ENCODE measurements at regions not wholly inside any gene's neighbourhood (a gene's known extent, or its start where the extent isn't known, plus 50 kb on each side); places are given as distances from the start of the nearest gene placed in this dataset.
"Not testable (repeated sequence)": the region's sequence is repeated elsewhere in the genome, so short reads cannot be mapped to it uniquely, and the experiment has no call there.

- DNase-seq (ENCODE audit: low read depth): no peak
Measured at GRCh38 chr5:120122703-120123102, 341.4 kb upstream of the PRR16 start.

GRCh38 chr5:120124031-120124430 is 340.1 kb upstream of the PRR16 start:
- DNase-seq (ENCODE audit: low read depth): no peak
- no peak overlapping the region for H3K4me3 ChIP-seq (ENCODE audit: low read depth, low read length)
- TF ChIP-seq CTCF (IDR thresholded peaks at IDR 0.05; ENCODE audit: insufficient read depth, low read depth, low read length, missing control alignments): no peak

More at GRCh38 chr5:120122703-120123102, 341.4 kb upstream of the PRR16 start:
- H3K4me3 ChIP-seq (ENCODE audit: low read depth, low read length): no peak overlapping the region
- TF ChIP-seq CTCF (IDR thresholded peaks at IDR 0.05; ENCODE audit: insufficient read depth, low read depth, low read length, missing control alignments): no peak

GRCh38 chr5:120124961-120125360 is 339.1 kb upstream of the PRR16 start:
- DNase-seq (ENCODE audit: low read depth): no peak
- no peak overlapping the region for H3K4me3 ChIP-seq (ENCODE audit: low read depth, low read length)
- TF ChIP-seq CTCF (IDR thresholded peaks at IDR 0.05; ENCODE audit: insufficient read depth, low read depth, low read length, missing control alignments): no peak

GRCh38 chr5:120132347-120132746 is 331.8 kb upstream of the PRR16 start:
- H3K4me3 ChIP-seq (ENCODE audit: low read depth, low read length); DNase-seq (ENCODE audit: low read depth): not testable (repeated sequence)

GRCh38 chr5:120134944-120135343 is 329.2 kb upstream of the PRR16 start:
- no peak for DNase-seq (ENCODE audit: low read depth)
- H3K4me3 ChIP-seq (ENCODE audit: low read depth, low read length): no peak overlapping the region
- TF ChIP-seq CTCF (IDR thresholded peaks at IDR 0.05; ENCODE audit: insufficient read depth, low read depth, low read length, missing control alignments): no peak

- no peak for DNase-seq (ENCODE audit: low read depth)
- no peak overlapping the region for H3K4me3 ChIP-seq (ENCODE audit: low read depth, low read length)
- TF ChIP-seq CTCF (IDR thresholded peaks at IDR 0.05; ENCODE audit: insufficient read depth, low read depth, low read length, missing control alignments): no peak
Measured at GRCh38 chr5:120137582-120137981, 326.5 kb upstream of the PRR16 start.

GRCh38 chr5:120139039-120139438 is 325.1 kb upstream of the PRR16 start:
- no peak overlapping the region for H3K4me3 ChIP-seq (ENCODE audit: low read depth, low read length)
- TF ChIP-seq CTCF (IDR thresholded peaks at IDR 0.05; ENCODE audit: insufficient read depth, low read depth, low read length, missing control alignments): no peak
- DNase-seq (ENCODE audit: low read depth): no peak
